ENCODE measurements at regions not wholly inside any gene's neighbourhood (a gene's known extent, or its start where the extent isn't known, plus 50 kb on each side); places are given as distances from the start of the nearest gene placed in this dataset.

DNA sequence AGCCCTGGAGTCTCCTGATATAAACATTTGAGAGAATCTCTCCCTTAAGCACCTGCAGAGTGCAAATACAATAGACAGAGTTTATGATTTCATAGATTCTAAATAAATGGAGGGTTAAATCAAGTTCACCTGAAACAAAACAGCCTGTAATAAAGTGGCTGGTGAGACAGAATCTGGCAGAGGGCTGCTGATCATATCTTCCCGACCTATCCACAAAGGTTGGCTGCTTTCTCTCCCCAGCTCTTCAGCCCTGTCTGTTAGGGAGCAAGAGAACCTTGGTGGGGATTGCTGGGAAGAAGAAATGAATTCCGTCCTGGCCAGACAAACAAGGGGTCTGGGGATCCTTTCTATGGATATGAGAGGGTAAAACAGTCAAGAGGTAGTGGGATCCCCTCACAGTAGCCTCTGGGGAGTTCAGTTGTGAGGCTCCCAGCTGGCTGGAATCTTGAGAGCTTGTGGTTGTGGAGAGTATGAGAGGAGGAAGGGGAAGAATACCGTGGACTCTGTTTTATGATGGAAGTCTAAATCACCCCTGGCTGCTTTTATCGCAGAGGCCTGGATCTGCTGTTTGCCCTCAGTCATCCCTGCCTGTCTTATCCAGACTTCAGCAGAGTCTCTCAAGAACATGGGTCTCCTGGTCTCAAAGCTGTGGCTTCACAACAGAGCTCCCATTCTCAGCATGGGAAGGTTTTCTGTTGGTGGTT is 451.3 kb downstream of the NTRK3 start:
- TF ChIP-seq, protein P1, sequence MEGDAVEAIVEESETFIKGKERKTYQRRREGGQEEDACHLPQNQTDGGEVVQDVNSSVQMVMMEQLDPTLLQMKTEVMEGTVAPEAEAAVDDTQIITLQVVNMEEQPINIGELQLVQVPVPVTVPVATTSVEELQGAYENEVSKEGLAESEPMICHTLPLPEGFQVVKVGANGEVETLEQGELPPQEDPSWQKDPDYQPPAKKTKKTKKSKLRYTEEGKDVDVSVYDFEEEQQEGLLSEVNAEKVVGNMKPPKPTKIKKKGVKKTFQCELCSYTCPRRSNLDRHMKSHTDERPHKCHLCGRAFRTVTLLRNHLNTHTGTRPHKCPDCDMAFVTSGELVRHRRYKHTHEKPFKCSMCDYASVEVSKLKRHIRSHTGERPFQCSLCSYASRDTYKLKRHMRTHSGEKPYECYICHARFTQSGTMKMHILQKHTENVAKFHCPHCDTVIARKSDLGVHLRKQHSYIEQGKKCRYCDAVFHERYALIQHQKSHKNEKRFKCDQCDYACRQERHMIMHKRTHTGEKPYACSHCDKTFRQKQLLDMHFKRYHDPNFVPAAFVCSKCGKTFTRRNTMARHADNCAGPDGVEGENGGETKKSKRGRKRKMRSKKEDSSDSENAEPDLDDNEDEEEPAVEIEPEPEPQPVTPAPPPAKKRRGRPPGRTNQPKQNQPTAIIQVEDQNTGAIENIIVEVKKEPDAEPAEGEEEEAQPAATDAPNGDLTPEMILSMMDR (conservative IDR thresholded peaks at IDR 0.05; ENCODE audit: low read depth, low read length) = no peak
- DNase-seq (ENCODE audit: low read depth) = no peak
- no peak overlapping the region for H3K4me3 ChIP-seq (ENCODE audit: low read depth, low read length)

DNA sequence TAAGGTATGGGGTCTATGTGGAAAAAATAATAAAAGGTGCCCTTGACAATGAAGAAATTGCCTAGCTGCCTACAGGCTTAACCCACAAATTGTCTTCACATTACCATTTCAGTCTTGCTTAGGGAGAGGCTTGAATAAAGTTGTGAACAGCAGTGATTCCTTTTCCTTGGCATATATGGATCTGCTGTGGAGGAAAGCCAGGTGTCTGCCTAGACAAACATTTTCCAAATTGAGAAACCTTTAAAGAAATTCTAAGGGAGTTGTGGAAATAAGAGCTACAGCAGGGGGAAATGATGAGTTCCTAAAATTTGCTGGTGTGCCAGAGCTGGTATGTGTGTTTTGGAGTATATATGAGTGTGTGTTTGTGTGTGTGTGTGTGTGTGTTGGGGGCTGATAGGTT is 452.1 kb downstream of the NTRK3 start:
- TF ChIP-seq, protein P1 (conservative IDR thresholded peaks at IDR 0.05; ENCODE audit: low read depth, low read length) = no peak
- no peak overlapping the region for H3K4me3 ChIP-seq (ENCODE audit: low read depth, low read length)
- no peak for DNase-seq (ENCODE audit: low read depth)

DNA sequence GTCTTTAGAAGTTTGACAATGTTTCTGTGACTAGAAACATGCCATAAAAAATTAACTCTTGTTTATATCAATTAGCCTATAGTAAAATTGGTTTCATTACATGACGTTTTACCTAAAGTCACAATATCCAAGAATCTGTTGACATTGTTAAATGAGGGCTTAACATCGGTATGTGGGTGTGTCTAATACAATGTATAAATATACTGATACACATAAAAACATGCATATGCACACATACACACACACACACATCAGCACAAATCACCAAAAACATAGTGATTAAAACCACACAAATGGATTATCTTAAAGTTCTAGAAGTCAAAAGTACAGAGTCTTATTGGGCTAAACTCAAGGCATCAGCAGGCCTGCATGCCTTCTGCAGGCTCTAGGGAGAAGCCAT is 456.7 kb downstream of the NTRK3 start:
- DNase-seq (ENCODE audit: low read depth) = no peak
- TF ChIP-seq, protein P1 (conservative IDR thresholded peaks at IDR 0.05; ENCODE audit: low read depth, low read length) = no peak

DNA sequence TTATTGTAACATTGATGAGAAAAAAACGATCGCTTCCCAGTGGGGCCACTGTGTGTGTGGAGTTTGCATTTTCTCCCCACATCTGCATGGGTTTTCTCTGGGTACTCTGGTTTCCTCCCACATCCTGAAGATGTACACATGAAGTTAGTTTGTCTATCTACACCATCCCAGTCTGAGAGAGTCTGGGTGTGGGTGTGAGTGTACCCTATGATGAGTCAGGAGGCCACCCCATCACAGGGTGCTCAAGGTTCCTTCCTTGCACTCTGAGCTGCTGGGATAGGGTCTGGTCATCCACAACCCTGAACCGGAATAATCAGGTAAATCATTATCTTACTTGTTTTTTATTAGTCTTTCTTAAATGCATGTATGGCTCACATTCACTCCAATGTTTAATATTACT is 457.1 kb downstream of the NTRK3 start:
- no peak for DNase-seq (ENCODE audit: low read depth)
- TF ChIP-seq, protein P1 (conservative IDR thresholded peaks at IDR 0.05; ENCODE audit: low read depth, low read length) = no peak
- H3K4me3 ChIP-seq (ENCODE audit: low read depth, low read length) = no peak overlapping the region

More for the DNA sequence above, 456.7 kb downstream of the NTRK3 start:
- no peak overlapping the region for H3K4me3 ChIP-seq (ENCODE audit: low read depth, low read length)

DNA sequence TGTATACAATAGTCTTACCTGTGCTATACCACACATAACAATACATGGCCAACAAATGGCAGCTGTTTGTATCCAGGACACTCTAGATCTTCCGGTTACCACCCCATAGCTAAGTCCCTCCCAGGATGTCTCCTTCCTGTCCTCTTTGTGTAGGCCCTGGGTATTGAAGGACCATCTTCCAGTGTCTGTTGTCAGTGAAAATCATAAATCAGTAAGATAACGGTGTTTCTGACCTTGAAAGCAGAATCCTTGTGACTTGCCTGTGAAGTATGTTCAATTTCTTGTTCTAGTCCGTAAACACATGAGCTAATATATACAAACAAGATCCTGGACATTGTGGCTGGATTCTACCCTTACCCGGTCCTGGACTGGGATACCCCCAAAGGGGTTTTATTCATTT is 462.8 kb downstream of the NTRK3 start:
- no peak for DNase-seq (ENCODE audit: low read depth)
- H3K4me3 ChIP-seq (ENCODE audit: low read depth, low read length) = no peak overlapping the region
- TF ChIP-seq, protein P1 (conservative IDR thresholded peaks at IDR 0.05; ENCODE audit: low read depth, low read length) = no peak

DNA sequence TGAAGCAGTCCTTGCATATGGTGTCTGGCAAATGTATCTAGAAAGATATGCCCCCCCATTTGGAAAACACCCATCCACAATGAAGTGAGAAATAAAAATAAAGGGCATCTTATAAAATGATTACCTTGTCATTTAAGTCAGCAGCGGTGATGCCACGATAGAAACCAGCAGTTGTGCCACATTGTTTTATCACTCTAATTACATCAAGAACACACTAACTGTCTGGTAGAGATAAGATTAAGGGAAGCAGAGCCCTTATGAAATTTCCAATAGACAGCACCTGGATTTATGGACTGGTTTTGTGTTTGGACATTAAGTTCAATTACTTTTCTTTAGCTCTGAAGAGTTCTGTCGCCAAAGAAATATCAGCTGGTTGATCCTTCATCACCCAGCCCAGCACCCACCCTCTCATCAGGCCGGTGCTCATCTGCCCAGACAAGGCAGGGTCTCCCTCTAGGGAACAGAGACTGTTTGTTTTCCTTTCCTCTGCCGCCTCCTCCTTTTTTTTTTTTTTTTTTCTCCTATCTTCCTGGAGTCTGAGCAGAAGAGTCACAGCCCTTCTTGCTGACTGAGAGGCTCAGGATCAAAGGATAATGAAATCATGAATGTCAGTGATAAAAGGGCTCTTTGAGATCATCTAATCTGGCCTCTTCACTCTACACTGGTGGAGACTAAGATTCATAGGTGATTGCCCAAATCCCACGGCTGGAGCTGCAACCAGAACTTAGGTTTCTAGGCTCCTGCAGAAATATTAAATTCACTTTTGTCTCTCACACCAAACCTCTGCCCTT is 464.1 kb downstream of the NTRK3 start:
- no peak overlapping the region for H3K4me3 ChIP-seq (ENCODE audit: low read depth, low read length)
- no peak for DNase-seq (ENCODE audit: low read depth)
- TF ChIP-seq, protein P1 (conservative IDR thresholded peaks at IDR 0.05; ENCODE audit: low read depth, low read length) = no peak
